Activated CD4-positive, alpha-beta T cell treated with anti-CD3 and anti-CD28 coated beads for 24 hours (primary cell): ENCODE measurements at regions not wholly inside any gene's neighbourhood (a gene's known extent, or its start where the extent isn't known, plus 50 kb on each side); places are given as distances from the start of the nearest gene placed in this dataset.
"Not testable (repeated sequence)": the region's sequence is repeated elsewhere in the genome, so short reads cannot be mapped to it uniquely, and the experiment has no call there.

Experiments
- DNase-seq, 2 donors: peaks; one replicate each; pipeline ENCODE4 v3.0.0-alpha.2; 2020; ENCODE audit warnings: low read depth in 2 of 2

DNA sequence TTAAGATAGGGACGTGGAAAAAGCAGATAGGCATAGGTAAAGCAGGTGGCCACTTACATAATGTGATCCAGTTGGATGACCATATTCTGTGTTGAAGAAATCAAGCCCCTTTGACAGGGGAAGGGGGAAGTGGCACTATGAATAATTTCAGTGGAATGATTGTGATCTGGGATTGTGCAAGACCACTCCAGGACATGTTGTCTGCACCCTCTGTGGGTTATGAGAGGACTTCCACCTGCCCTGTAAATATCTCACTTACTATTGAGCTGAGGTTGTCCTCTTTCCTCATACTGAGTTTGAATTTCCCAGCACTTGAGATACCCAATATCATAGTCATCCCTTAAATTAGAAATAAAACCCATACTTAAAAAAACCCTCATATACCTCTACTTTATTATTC is 220.7 kb downstream of the IRS1 start:
- no peak for DNase-seq

DNA sequence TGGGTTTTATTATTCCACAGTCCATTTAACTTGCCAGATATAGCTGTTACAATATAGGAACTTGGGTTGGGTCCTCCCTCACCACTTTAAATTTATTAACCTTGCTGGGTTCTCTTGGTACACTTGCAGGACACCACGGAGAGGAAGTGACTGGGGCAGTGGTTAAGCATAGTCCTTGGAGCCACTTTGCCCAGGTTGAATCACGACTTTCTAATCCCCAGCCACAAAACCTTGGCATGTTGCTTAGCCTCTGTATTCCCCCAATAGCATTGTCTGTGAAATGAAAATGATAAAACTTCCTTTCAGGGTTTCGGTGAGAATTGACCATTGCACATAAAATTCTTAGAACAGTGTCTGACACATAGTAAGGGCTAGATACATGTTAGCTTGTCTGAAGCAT is 221.2 kb downstream of the IRS1 start:
- no peak for DNase-seq

DNA sequence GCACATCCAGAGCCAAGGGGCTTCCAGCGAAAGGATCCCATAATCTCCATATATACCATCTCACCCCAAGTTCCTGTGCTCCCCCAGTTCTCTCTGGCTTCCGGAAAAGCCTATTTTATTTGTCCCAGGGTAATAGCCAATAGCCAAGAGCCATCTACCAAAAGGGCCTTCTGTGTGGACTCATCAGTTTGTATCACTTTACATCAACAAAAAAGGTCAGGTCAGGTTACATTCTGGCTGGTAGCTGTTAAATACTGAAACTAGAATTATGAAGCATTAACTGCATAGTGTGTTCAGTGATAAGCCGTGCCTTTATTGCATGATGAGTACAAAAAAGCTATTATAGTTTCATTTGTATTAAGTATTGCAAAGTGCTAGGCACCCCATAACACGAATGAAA is 223.7 kb downstream of the IRS1 start:
- no peak for DNase-seq

DNA sequence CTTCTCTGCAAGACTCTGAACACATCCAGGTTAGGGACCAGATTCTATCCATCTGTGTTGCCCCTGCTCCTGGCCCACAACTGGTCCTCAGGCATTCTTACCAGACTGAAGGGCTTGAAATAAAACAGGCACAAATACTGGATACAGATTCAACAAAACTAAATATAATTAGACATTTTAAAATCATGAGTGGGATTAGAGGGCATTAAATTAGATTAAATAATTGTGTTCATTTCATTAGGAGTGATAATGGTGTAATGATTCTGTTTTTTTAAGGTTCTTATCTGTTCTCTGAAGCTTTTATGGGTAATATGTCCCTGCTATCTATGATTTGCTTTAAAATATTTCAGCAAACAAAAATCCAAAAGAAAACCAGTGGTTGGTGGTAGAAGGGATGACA is 226.5 kb downstream of the IRS1 start:
- no peak for DNase-seq

DNA sequence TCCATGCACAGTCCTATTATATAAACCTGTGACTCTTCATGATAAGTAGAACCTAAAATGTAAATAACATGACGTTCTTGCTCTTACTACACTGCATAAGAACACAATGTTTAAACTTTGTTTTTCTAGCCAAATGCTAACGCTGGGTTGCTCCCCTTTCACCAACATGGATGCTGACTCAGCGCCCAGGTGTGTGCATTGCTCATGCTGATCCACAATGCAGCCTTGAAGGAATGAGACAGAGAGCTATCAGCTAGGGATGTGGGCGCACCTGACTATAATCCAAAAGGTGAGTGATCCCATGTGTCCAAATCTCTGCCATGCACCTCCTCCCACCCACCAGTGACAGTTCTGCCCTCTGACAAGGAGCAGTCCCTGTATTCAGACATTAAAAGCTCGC is 235.0 kb downstream of the IRS1 start:
- no peak for DNase-seq

DNA sequence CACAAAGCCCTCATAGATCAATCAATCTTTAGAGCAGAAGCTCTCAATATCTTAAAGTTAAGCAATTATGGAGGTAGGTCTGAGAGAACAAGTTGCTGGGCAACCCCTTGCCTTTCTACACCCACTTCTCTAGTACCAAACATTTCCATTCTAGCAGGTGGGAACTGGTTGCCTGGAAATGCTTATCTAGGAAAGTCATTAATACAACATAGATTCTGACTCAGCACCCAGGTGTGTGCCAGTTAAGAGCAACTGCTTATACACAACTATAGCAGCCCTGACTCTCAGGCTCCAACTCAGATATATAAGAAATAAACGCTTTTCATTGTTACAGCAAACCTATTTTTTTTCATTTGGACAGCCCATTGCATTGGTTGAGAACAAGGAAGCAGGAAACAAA is 237.7 kb downstream of the IRS1 start:
- no peak for DNase-seq

DNA sequence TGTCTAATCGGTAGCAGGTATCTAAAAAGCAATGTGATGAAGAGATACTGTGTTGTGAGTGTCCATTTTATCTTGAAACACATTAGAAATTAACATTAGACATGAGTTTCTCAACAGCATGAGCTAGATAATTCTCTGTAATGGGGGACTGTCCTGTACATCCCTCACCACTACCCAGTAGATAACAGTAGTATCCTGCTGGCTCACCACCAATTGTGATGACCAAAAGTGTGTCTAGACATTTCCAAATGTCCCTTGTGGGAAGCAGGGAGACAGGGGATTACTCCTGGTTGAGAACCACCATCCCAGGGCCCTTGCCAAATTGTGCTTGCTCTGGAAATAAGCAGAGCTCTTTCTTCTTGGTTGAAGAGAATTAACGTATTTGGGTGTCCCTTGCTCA is 239.3 kb downstream of the IRS1 start:
- no peak for DNase-seq

DNA sequence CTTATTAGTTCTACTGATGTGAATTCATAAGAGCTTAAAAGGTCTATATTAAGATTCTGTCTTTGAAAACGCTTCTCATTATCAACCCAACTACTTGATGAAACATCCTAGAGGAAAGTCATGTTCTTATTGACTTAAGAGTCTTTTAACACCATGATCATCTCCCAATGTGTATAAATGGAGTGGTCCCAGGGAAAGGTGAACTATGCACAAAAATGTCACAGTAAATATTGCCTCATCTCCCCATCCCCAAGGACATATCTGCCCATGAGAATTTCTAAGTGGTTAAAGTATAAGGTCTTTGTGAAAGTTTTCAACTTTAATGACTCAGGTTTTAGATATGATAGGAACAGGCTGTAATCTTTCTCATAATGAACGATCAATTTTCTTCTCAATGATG is 240.1 kb downstream of the IRS1 start:
- DNase-seq, result no peak

DNA sequence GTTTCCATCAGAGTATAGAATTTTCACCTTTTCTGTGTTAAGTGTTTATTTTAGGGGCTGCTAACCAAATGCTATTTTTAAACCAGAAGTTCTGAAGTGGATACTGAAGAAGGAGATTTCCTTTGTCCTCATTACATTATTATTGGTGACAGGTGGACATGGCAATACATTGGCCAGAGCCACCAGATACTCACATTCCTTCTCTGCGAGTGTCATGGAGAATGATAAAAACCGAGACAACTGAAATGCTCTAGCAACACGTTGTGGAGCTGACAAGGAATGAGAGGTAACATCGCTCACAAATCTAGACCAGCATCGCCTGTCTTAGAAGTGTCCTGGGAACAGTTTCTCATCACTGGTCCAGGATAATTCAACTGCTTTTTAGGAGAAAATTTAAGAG is 241.2 kb downstream of the IRS1 start:
- no peak for DNase-seq

DNA sequence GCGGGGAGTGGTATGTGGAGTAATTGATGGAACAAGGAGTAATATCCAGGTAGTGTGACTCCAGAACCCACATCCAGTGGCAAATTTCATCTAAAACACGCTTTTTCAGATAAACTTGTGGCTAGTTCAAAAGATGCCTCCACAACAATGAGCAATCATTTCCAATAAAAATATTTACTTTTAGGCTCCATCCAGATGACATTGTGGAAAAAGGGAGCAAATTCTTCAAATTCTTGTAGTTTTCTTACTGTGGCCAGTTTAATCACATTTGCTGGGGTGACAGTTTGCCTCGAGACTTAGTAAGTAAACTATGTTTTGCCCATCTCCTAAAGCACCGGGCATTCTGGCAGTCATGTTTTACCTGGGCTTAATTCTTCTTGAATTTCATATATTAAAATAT is 243.6 kb downstream of the IRS1 start:
- DNase-seq, result no peak

DNA sequence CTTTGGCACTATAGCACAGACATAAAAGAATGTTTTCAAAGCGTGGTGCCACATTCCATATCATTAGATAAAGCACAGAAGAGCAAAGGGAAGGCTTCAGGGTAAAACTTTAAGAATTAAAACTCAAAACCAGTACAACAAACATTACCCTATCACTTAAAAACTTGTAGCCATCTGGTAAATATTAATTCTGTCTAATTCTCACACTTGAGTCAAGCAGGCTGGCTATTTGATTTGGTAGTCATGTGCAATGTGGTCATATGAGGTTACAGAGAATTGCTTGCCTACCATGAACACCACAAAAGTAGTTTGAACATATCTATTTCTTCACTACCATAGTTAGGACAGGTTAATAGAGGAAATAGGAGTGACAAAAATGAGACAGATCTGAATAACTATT is 244.9 kb downstream of the IRS1 start:
- DNase-seq, result no peak

DNA sequence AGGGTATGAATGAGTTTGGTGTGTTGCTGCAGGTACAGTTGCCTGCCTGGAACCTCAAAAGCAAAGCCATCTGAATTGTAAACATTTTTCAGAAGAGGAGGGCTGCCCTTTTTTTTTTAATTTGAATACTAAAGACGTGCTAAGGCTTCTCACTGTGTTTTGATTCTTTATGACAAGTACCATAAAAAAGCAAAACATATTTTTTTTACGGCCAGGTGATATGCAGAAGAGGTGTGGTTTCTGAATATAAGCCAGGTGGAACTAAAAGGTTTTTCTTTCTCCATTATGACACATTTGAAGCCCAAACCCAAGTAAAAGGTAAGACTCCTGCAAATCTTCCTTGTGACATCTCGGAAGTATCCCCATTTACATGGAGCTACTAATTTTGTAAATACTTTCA is 246.3 kb downstream of the IRS1 start:
- no peak for DNase-seq

DNA sequence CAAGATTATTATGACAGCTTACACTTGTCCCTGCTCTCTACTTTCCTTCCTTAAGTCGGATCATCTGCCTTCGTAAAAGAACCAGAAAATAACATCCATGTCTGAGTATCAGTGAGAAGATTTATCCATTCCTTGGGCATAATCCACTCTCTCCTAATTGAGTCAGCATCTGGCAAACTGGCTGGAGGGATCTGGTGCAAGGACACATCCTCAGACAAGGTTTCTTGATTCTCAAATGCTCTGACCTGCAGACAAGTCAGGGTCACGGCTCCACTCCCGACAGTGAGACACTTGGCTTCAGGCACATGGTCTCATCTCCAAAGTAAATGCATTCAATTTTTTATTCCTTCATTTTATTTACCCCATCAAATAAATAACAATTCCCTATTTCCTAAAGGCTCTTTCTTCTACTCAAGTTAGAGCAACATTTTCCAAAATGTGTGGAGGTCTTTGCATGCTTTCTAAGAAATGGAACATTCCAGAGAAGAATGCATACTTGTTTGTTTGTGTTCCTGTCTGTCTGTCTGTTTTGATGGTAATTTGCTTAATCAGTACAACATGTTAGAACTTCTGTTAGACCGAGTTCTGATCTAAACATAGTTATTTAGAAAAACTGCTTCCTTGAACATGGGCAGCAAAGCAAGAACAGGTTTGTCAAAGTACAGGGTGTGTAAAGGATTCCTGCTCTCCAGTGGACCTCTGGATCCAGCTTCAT is 246.9 kb downstream of the IRS1 start:
- no peak for DNase-seq

DNA sequence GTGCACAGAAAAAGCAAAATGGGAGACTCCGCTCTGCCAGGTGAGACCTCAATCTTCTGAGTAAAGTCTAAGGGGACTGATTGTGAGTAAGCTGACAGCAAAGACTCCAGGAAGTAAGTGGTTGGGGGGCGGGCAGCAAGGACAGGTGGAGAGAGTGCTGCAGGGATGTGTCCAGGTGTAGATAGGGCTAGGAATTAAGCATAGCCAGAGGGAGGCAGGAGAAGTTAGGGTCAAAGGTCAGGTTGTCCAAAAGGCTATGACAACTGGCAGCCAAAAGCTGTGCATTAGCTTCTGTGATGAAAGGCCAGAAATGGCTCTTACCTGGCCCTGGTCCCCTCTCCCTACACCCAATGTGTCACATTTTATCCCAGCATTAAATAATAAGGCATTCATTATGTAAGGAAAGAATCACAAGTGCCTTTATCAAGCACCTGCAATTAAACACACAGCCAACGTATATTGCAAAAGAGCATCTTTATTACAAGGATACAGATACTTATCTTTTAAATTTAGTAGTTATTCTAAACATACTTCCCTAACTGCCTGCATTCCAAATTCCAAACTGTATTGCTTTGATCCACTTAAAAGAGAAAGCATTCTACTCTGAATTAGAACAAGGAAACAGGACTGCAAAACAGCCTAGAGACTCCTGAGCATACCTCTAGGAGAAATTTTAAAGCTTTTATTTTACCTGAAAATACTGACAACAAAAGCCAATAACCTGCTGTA is 247.9 kb downstream of the IRS1 start:
- no peak for DNase-seq

DNA sequence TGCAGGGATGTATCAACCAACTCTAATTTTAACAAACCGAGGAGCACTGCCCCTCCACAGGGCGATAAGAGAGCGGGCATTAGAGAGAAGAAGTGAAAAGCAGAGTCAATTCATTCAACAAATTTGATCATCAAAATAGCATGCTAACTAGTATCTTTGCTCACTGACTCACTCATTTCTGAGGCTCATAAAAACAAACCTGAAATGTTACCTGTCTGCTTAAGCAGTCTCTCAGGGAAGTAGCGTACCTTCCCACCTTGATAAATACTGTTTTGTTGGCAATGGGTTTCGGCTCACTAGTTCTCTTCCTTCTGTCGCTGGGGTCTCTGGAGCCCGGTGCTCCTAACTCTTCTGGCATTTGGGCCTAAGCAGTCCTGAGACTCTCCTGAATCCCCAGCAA is 248.8 kb downstream of the IRS1 start:
- DNase-seq, result no peak

DNA sequence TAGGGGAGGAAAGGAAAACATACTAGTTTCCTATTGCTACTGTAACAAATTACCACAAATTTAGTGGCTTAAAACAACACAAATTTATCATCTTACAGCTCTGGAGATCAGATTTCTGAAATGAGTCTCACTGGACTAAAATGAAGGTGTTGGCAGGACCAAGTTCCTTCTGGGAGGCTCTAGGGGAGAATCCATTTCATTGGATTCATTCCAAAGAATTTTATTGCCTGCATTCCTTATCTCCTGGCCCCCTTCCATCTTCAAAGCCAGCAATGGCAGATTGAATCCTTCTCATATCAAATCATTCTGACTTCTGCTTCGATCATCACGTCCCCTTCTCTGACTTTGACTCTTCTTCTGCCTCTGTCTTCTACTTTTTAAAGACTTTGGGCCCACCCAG is 250.9 kb downstream of the IRS1 start:
- no peak for DNase-seq

DNA sequence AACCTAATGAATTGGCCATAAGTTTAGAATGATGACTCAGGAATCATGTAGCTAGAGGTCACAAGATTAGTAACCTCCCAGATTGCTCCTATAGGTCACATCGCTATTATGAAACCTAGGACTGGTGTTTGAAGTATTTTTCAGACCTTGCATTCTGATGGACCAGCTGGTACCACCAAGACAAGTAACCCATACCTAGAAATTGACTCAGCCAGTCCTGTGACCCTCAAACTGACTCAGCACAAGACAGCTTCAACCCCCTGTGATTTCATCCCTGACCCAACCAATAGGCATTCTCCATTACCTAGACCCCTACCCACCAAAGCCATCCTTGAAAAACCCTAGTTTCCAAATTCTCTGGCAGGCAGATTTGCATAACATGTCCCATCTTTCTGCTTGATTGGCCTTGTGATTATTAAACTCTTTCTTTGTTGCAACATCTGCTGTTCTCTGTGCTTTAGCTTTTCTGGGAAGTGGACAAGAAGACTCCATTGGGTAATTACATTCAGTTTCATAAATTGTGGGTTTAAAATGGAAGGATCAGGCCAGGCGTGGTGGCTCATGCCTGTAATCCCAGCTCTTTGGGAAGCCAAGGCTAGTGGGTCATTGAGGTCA is 254.9 kb downstream of the IRS1 start:
- DNase-seq, result no peak

DNA sequence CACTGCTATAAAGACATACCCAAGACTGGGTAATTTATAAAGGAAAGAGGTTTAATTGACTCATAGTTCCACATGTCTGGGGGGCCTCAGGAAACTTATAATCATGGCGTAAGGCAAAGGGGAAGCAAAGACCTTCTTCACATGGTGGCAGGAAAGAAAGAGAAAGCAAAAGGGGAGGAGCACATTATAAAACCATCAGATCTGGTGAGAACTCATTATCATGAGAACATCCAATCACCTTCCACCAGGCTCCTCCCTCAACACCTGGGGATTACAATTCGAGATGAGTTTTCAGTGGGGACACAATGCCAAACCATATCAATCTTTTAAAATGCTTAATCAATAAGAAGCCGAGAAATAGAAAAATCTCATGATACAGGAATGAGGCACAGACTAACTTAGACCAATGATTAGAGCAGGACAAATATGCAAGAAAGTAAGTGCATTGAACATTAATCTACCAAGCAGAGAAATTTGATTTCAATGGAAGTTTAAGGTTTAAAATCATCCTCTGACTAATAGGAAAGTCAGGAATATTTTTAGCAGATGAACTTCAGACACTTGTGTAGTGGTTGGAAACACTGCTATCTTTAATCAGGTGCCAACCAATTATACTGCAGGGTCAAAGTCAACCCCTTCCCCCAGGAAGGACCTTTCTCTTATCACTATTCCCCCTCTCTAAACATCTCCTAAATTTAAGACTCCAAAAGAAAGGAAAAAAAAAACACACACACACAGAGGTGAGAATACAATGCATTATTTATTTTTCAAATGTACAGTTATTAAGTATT is 259.2 kb downstream of the IRS1 start:
- DNase-seq, result no peak

DNA sequence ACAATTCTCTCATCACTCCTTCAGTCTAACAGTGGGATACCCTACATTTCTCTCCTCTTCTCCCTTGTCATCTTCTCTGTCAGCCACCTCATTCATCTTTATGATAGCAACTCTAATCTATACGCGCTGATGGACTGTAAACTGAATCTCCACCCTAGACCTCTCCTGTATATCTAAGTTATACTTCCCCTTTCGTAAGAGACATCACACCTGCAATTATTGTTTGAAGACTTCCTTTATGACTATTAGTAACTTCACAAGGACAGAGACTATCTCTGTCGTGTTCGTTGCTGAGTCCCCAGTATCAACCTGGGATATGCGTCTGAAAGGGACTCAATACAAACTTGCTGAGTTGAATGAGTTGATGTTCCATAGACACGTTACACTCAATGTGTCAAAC is 263.2 kb downstream of the IRS1 start:
- DNase-seq, result no peak

DNA sequence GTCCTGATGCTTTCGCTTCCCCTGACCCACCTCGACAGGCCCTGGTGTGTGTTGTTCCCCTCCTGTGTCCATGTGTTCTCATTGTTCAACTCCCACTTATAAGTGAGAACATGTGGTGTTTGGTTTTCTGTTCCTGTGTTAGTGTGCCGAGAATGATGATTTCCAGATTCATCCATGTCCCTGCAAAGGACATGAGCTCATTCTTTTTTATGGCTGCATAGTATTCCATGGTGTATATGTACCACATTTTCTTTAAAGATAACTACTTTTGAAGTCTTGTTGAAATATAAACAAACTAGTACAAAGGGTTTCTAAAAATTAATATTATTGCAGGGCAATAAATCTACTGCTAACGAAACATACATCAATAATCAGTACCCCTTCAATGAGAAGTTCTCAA is 266.6 kb downstream of the IRS1 start:
- not testable (repeated sequence) for DNase-seq

DNA sequence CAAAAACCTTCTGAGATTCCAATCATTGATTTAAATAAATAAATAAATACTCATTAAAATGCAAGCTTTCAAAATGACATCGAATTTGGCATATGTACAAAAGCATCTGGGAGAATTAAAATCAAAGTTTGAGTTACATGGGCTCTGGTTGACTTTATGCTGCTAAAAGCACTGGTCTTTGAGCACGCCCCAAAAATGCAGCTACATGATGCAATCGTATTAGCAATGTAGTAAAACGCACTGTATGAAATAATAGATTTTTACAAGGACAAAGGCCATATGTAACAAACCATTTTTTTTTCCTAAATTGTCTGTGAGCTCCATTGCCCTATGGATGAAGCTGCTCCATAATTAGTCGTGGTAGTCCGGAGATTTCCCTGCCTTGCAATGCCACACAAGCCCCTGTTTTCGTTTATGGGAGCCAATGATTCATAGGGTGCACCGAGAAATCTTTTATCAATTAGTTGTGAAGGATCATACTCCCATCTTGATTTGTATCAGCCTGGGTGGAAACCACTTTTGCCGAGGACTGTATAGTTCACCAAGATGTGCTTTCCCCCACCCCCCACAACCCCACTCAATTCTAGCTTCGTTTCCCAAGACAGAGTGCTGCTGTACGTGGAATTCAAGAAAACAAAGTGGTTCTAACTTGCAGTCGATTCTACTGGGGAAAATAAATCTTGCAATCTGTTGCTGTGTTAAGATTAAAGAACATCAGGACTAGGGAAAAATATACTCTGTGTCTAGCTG is 268.4 kb downstream of the IRS1 start:
- no peak for DNase-seq

DNA sequence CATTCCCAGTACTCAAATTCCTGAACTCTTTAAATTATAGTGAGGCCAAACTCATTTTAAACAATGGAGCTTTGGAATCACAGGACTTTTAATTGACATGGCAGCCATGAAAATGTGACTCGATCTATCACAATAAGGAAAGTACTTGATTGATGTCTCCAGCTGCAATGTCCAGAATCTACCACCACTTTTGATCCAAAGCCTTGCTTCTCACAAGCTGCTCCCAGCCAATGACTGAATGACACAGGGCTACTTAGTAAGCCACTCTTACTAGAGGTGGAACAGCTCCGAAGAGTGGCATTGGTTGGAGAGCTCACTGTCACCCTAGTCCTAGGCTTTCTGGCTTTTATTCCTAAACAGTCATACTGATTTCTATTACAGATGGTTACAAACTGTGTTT is 270.1 kb downstream of the IRS1 start:
- no peak for DNase-seq
